Stromal cell of bone marrow (primary cell): ENCODE measurements at regions not wholly inside any gene's neighbourhood (a gene's known extent, or its start where the extent isn't known, plus 50 kb on each side); places are given as distances from the start of the nearest gene placed in this dataset.

Source experiments
- DNase-seq: peaks from one replicate; pipeline ENCODE4 v3.0.0-alpha.2; 2012; ENCODE audit warnings: low read depth

GRCh38 chr6:92822222-92822621 is 597.1 kb downstream of the EPHA7 start:
- no peak for DNase-seq

- no peak for DNase-seq
Observed at GRCh38 chr6:92820601-92821000, 598.8 kb downstream of the EPHA7 start.

- DNase-seq, result no peak
Observed at GRCh38 chr6:92810913-92811312, 608.4 kb downstream of the EPHA7 start.

GRCh38 chr6:92806254-92806653 is 613.1 kb downstream of the EPHA7 start:
- DNase-seq, result no peak

GRCh38 chr6:92791403-92791802 is 628.0 kb downstream of the EPHA7 start:
- DNase-seq, result no peak

- DNase-seq, result no peak
Observed at GRCh38 chr6:92790381-92790780, 629.0 kb downstream of the EPHA7 start.

GRCh38 chr6:92784235-92784634 is 635.1 kb downstream of the EPHA7 start:
- no peak for DNase-seq

GRCh38 chr6:92779746-92780145 is 639.6 kb downstream of the EPHA7 start:
- no peak for DNase-seq

GRCh38 chr6:92777146-92777740 is 642.1 kb downstream of the EPHA7 start:
- no peak for DNase-seq

GRCh38 chr6:92770540-92770939 is 648.8 kb downstream of the EPHA7 start:
- DNase-seq, result no peak

GRCh38 chr6:92767101-92767500 is 652.3 kb downstream of the EPHA7 start:
- no peak for DNase-seq

GRCh38 chr6:92763680-92764079 is 655.7 kb downstream of the EPHA7 start:
- DNase-seq, result no peak

GRCh38 chr6:92763274-92763584 is 656.1 kb downstream of the EPHA7 start:
- no peak for DNase-seq

GRCh38 chr6:92762443-92763273 is 656.7 kb downstream of the EPHA7 start:
- no peak for DNase-seq

- no peak for DNase-seq
Observed at GRCh38 chr6:92759178-92759577, 660.2 kb downstream of the EPHA7 start.

GRCh38 chr6:92757925-92758324 is 661.4 kb downstream of the EPHA7 start:
- no peak for DNase-seq

GRCh38 chr6:92756912-92757311 is 662.4 kb downstream of the EPHA7 start:
- DNase-seq, result no peak

- DNase-seq, result no peak
Observed at GRCh38 chr6:92753956-92754355, 665.4 kb downstream of the EPHA7 start.

- DNase-seq, result no peak
Observed at GRCh38 chr6:92752114-92752513, 667.2 kb downstream of the EPHA7 start.

GRCh38 chr6:92748131-92748530 is 671.2 kb downstream of the EPHA7 start:
- DNase-seq, result no peak

GRCh38 chr6:92737983-92738382 is 681.4 kb downstream of the EPHA7 start:
- DNase-seq, result no peak

GRCh38 chr6:92723390-92723931 is 695.9 kb downstream of the EPHA7 start:
- no peak for DNase-seq

- no peak for DNase-seq
Observed at GRCh38 chr6:92719773-92720172, 699.6 kb downstream of the EPHA7 start.

- no peak for DNase-seq
Observed at GRCh38 chr6:92716638-92717037, 702.7 kb downstream of the EPHA7 start.
